CD4-positive, alpha-beta T cell (primary cell): ENCODE measurements at regions not wholly inside any gene's neighbourhood (a gene's known extent, or its start where the extent isn't known, plus 50 kb on each side); places are given as distances from the start of the nearest gene placed in this dataset.

Source experiments
- ATAC-seq: fragments of 200-7000 bp; cut with Tn5 transposase; one replicate; pipeline ENCODE4 v1.10.0; 2022; ENCODE audit warnings: mild to moderate bottlenecking; ENCODE audit not compliant: poor library complexity
- CTCF ChIA-PET: fragments of 350-600 bp; sonication (Branson Sonifier 250); formaldehyde crosslinking; loops from one replicate; lab custom pipeline; 2021; ENCODE audit warnings: antibody characterized with exemption, inconsistent platforms; lab: Charles Lee
- POLR2A ChIA-PET: fragments of 350-600 bp; sonication (Branson Sonifier 250); formaldehyde crosslinking; loops from one replicate; lab custom pipeline; 2021; ENCODE audit warnings: antibody characterized with exemption, inconsistent platforms; lab: Charles Lee
- DNase-seq, 14 experiments: peaks; one replicate each; pipeline ENCODE4 v3.0.0-alpha.2; 2013 to 2020; ENCODE audit warnings: mixed read lengths in 2 of 14
- H3K27ac ChIP-seq, 2 donors: one replicate each; pipeline versions ENCODE4 v1.5.1 to v1.7.0; 2013; ENCODE audit warnings: low read length in 2 of 2, low read depth in 1 of 2, mild to moderate bottlenecking in 1 of 2
- H3K27me3 ChIP-seq, 2 experiments: 1 replicate in 1 of 2; 2 replicates in 1 of 2; pipeline versions ENCODE4 v1.6.1 to v1.7.0; 2013; ENCODE audit warnings: low read length in 2 of 2, control low read depth in 1 of 2, mild to moderate bottlenecking in 1 of 2, moderate library complexity in 1 of 2; ENCODE audit not compliant: insufficient read depth in 2 of 2, control insufficient read depth in 1 of 2
- H3K36me3 ChIP-seq: one replicate; pipeline ENCODE4 v1.6.1; 2013; ENCODE audit warnings: low read length, control low read depth; ENCODE audit not compliant: insufficient read depth
- H3K4me1 ChIP-seq: one replicate; pipeline ENCODE4 v1.6.1; 2013; ENCODE audit warnings: low read length, control low read depth; ENCODE audit not compliant: insufficient read depth
- H3K4me3 ChIP-seq: one replicate; pipeline ENCODE4 v1.5.1; 2013; ENCODE audit warnings: mild to moderate bottlenecking, low read length, moderate library complexity
- H3K9me3 ChIP-seq, 2 experiments: 1 replicate in 1 of 2; 2 replicates in 1 of 2; pipeline versions ENCODE4 v1.6.1 to v1.7.0; 2013; ENCODE audit warnings: low read length in 2 of 2, mild to moderate bottlenecking in 2 of 2, control low read depth in 1 of 2, moderate library complexity in 1 of 2; ENCODE audit not compliant: control insufficient read depth in 1 of 2, insufficient read depth in 1 of 2
- H3K27ac Mint-ChIP-seq: one replicate; pipeline ENCODE4 v1.8.0; 2020; ENCODE audit warnings: mixed read lengths
- H3K27me3 Mint-ChIP-seq: one replicate; pipeline ENCODE4 v1.8.0; 2021; ENCODE audit warnings: mixed read lengths
- H3K36me3 Mint-ChIP-seq: one replicate; pipeline ENCODE4 v1.8.0; 2021; ENCODE audit warnings: low read depth, mixed read lengths
- H3K4me1 Mint-ChIP-seq: one replicate; pipeline ENCODE4 v1.8.0; 2021; ENCODE audit warnings: low read depth, mixed read lengths
- H3K4me3 Mint-ChIP-seq: one replicate; pipeline ENCODE4 v1.8.0; 2020; ENCODE audit warnings: mild to moderate bottlenecking, mixed read lengths
- H3K9me3 Mint-ChIP-seq: one replicate; pipeline ENCODE4 v1.8.0; 2020; ENCODE audit warnings: mixed read lengths
- intact Hi-C, 2 experiments: fragments of 100-400 bp; cut with DNase I in 1 of 2; cut with micrococcal nuclease in 1 of 2; formaldehyde crosslinking; loops; one replicate each; pipeline versions ENCODE4 v1.15.1 to v1.9.0; 2023 to 2025; cut with DNase I, micrococcal nuclease
- TF ChIP-seq, protein P1 (sequence below): fragments of 200-600 bp; IDR thresholded peaks from one replicate; pipeline ENCODE4 v1.8.0; 2022; ENCODE audit warnings: antibody characterized with exemption, mild to moderate bottlenecking

DNA sequence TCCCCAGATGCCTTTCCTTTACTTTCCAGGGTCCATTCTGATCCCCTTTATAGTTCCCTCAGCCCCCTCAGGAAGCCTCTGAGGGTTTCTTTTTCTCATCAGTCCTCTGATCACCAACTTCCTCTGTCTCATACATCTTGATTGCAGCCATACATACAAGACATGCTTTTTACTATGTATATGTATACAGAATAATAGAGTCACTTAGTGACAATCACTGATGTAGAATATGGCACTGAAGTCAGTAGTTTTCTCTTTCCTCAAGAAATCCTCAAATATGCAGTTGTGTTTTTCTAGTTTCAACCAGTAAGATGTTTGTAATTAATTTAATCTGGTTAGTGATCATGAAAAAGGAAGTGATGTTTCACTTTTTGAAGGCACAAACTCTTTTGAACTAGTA is 364.1 kb downstream of the MAN2A1 start:
- Mint-ChIP-seq H3K27ac (peak overlapping the region; percentile 75), H3K4me1 (peaks cover 41% of the 10 kb centered on the region), H3K4me3 (peak overlapping the region; percentile 28), H3K27me3 (no peaks in the 10 kb centered on the region), H3K36me3 (no peaks in the 10 kb centered on the region), H3K9me3 (no peaks in the 10 kb centered on the region)
- Histone ChIP-seq H3K9me3 (no peaks in the 10 kb centered on the region), H3K4me3 (no peak overlapping the region), H3K27ac (peak overlapping the region in 1 of 2 donors; percentile 43), H3K27me3 (no peaks in the 10 kb centered on the region), H3K4me1 (peaks cover 18% of the 10 kb centered on the region), H3K36me3 (no peaks in the 10 kb centered on the region)
- DNase-seq (no peak), ATAC-seq (peak; percentile 62)
- intact Hi-C loops, result loop anchor here (1.0 to 10.0 kb wide), 5 partner anchors 132 to 1309 kb away; partner anchors contain the start of genes FER (in 1 of the 2) and MAN2A1 (in 1 of the 2)
- ChIA-PET POLR2A (interaction anchor here (0.8 to 3.2 kb wide), 10 partner anchors 10 to 364 kb away, joined by 3 to 41 read pairs (median 6); partner anchors contain the start of gene MAN2A1), CTCF (interaction anchor here (0.9 to 1.3 kb wide), 6 partner anchors 8 to 363 kb away, joined by 3 read pairs; no protein-coding TSS in a partner anchor)
- TF ChIP-seq, protein P1, sequence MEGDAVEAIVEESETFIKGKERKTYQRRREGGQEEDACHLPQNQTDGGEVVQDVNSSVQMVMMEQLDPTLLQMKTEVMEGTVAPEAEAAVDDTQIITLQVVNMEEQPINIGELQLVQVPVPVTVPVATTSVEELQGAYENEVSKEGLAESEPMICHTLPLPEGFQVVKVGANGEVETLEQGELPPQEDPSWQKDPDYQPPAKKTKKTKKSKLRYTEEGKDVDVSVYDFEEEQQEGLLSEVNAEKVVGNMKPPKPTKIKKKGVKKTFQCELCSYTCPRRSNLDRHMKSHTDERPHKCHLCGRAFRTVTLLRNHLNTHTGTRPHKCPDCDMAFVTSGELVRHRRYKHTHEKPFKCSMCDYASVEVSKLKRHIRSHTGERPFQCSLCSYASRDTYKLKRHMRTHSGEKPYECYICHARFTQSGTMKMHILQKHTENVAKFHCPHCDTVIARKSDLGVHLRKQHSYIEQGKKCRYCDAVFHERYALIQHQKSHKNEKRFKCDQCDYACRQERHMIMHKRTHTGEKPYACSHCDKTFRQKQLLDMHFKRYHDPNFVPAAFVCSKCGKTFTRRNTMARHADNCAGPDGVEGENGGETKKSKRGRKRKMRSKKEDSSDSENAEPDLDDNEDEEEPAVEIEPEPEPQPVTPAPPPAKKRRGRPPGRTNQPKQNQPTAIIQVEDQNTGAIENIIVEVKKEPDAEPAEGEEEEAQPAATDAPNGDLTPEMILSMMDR, result no peak

DNA sequence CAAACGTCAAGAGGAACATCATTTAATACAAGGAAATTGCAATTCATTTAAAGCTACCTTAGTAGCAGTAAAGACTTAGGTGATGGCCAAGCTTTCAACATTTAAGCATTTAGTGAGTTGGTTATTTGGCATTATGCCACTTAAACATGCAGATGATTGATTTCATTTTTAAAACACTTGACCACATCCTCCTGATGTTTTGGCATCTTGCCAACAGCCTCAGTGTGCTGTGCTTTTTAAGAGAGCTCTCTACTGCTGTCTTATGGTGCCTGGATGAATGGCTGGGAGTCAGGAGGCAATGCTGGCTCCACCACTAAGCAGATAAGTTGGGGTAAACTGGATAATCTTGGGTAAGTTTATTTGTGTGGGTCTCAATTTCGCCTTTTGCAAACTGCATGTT is 364.5 kb downstream of the MAN2A1 start:
- ChIA-PET POLR2A (interaction anchor here (0.8 to 3.2 kb wide), 11 partner anchors 10 to 365 kb away, joined by 3 to 41 read pairs (median 5); partner anchors contain the start of gene MAN2A1), CTCF (interaction anchor here (0.7 to 1.3 kb wide), 7 partner anchors 9 to 461 kb away, joined by 3 read pairs; no protein-coding TSS in a partner anchor)
- Histone ChIP-seq H3K27me3 (no peaks in the 10 kb centered on the region), H3K4me1 (peaks cover 18% of the 10 kb centered on the region), H3K4me3 (no peak overlapping the region), H3K9me3 (no peaks in the 10 kb centered on the region), H3K27ac (peak overlapping the region in 1 of 2 donors; percentile 43), H3K36me3 (no peaks in the 10 kb centered on the region)
- ATAC-seq (peak; percentile 91), DNase-seq (peak; percentile 35 to 93 (median 72))
- Mint-ChIP-seq H3K9me3 (no peaks in the 10 kb centered on the region), H3K27ac (peak overlapping the region; percentile 75), H3K4me3 (peak overlapping the region; percentile 28), H3K27me3 (no peaks in the 10 kb centered on the region), H3K36me3 (no peaks in the 10 kb centered on the region), H3K4me1 (peaks cover 41% of the 10 kb centered on the region)
- intact Hi-C loops, result loop anchor here (1.0 to 10.0 kb wide), 4 partner anchors 132 to 1309 kb away; partner anchors contain the start of genes FER (in 1 of the 2) and MAN2A1 (in 1 of the 2)
- TF ChIP-seq, protein P1, result peak; percentile 56

DNA sequence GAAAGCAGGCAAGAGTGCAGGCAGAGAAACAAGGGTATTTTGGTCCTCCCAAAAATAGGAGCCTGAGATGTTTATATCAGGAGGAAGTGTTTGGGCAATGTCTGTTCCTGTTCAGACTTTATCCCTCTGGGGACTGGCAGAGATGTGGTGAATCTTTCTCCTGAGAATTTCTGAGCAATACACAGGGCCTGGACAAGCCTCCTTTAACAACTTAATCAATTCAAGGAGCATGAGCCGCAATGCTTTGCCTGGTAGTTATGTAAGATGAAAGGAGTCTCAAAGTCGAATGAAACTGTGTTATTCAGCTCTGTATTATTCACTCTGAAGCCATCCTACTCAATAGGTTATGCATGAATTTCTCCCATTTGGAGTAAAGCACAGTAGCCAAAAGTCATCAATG is 365.6 kb downstream of the MAN2A1 start:
- TF ChIP-seq, protein P1, result no peak
- H3K36me3 Mint-ChIP-seq, result no peaks in the 10 kb centered on the region
- POLR2A ChIA-PET, result interaction anchor here (1.5 to 3.2 kb wide), 4 partner anchors 13 to 366 kb away, joined by 5 to 41 read pairs (median 20); partner anchors contain the start of gene MAN2A1
- H3K9me3 ChIP-seq, result no peaks in the 10 kb centered on the region
- H3K4me1 ChIP-seq, result peaks cover 18% of the 10 kb centered on the region
- no peaks in the 10 kb centered on the region for H3K27me3 ChIP-seq
- CTCF ChIA-PET, result no interaction called here
- H3K36me3 ChIP-seq, result no peaks in the 10 kb centered on the region
- no peaks in the 10 kb centered on the region for H3K27me3 Mint-ChIP-seq
- no peak overlapping the region for H3K4me3 Mint-ChIP-seq
- DNase-seq, result no peak
- H3K27ac ChIP-seq, result no peak overlapping the region
- no peak for ATAC-seq
- no peak overlapping the region for H3K4me3 ChIP-seq
- peaks cover 37% of the 10 kb centered on the region for H3K4me1 Mint-ChIP-seq
- intact Hi-C loops, result loop anchor here in 1 of 2 experiments (10.0 kb wide), 1 partner anchor 1311 kb away; the partner anchor contains the start of gene FER
- H3K27ac Mint-ChIP-seq, result peak overlapping the region; percentile 75
- H3K9me3 Mint-ChIP-seq, result no peaks in the 10 kb centered on the region
